Head of caudate nucleus (tissue), 42 donors: ENCODE measurements at regions not wholly inside any gene's neighbourhood (a gene's known extent, or its start where the extent isn't known, plus 50 kb on each side); places are given as distances from the start of the nearest gene placed in this dataset.
"Not testable (repeated sequence)": the region's sequence is repeated elsewhere in the genome, so short reads cannot be mapped to it uniquely, and the experiment has no call there.

Experiments
- DNase-seq, 42 donors: peaks; one replicate each; pipeline versions ENCODE4 v3.0.0 to v3.0.0-alpha.2; 2020 to 2021; ENCODE audit warnings: mixed read lengths in 7 of 42
- intact Hi-C: fragments of 100-400 bp; cut with DNase I; formaldehyde crosslinking; loops from one replicate; pipeline ENCODE4 v1.15.0; 2022

DNA sequence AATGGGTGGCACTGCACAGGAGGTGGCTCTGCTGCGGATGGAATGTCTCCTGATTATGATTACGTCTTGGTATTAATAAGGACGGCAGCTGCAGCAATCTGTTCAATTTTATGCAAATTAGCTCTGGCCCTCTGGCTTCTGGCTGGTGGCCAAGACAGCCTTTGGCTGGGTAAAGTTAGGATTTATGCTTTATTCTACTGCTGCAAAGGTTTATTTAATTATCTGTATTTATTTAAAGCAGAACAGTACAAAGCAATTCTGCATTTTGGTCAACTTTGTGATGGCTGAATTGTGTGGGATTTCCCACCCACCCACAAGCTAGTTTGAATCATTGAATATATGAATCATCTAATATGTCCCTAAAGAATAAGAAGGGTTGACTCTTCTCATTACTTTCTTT lies 745.6 kb upstream of the FAM241A start:
- intact Hi-C loops, result no loop called here
- DNase-seq, result peak in 40 of 42 donors; percentile 3 to 73 (median 32)

GRCh38 chr4:111400741-111401140 lies 744.5 kb upstream of the FAM241A start:
- DNase-seq, result peak in 29 of 42 donors; percentile 7 to 84 (median 44)
- intact Hi-C loops, result no loop called here

DNA sequence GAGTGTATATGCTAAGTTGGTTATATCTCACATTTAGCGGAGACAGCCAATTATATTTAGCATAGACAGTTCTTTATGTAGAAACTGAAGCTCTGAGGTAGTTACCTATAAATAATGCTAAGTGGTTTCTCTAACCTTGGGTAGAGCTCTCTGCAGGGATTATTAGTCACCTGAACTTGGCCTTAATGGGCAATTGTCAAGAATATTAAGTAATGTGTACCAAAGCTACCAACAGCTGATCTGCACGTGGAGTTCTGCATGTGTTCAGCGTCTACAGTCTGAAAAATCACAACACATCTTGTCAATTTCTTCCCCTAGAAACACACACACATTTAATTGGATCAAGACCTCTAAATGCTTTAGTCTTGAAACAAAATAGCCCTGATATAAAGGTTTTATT lies 740.6 kb upstream of the FAM241A start:
- no peak for DNase-seq
- intact Hi-C loops, result no loop called here

DNA sequence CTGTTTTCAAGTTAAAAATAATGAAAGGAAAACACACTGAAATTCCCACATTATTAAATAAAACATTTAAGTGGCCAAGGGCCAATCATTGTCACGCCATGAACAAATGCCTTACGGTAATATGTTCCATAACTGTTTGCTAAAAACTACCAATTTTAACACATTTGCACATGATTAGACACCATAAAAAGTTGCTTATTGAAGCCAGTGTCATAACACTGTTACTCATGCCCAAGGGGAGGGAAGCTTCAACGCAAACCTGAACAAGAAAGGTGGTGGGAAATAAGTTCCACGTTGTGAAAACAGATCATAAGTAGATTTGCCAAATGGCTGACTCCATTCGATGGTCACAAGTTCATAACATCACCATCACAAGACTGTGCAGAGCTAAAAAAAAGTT lies 739.3 kb upstream of the FAM241A start:
- intact Hi-C loops, result no loop called here
- DNase-seq, result no peak

DNA sequence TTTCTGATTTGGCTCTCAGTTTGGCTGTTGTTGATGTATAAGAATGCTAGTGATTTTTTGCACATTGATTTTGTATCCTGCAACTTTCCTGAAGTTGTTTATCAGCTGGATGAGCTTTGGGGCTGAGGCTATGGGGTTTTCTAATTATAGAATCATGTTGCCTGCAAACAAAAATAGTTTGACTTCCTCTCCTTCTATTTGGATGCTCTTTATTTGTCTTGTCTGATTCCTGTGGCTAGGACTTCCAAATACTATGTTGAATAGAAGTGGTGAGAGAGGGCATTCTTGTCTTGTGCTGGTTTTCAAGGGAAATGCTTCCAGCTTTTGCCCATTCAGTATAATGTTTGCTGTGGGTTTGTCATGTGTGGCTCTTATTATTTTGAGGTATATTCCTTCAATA lies 734.7 kb upstream of the FAM241A start:
- intact Hi-C loops, result no loop called here
- DNase-seq, result no peak

DNA sequence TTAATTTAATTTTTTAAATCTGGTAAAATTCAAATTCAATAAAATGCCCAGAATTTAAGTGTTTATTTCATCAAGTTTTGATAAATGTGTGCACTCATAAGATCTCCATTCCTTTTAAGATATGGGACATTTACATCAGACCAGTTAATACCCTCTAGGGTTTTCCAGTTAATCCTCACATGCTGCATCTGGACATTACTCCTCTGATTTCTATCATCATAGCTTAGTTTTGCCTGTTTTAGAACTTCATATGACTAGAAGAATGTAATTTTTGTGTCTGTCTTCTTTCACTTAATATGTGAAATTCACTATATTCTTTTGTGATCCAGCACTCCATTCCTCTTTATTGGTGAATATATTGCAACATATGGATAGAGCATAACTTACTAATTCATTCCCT lies 727.7 kb upstream of the FAM241A start:
- DNase-seq, result no peak
- intact Hi-C loops, result no loop called here

- DNase-seq, result no peak
- intact Hi-C loops, result no loop called here
Observed at GRCh38 chr4:111433441-111433840, 711.8 kb upstream of the FAM241A start.

- intact Hi-C loops, result no loop called here
Observed at GRCh38 chr4:111434586-111434985, 710.7 kb upstream of the FAM241A start.

DNA sequence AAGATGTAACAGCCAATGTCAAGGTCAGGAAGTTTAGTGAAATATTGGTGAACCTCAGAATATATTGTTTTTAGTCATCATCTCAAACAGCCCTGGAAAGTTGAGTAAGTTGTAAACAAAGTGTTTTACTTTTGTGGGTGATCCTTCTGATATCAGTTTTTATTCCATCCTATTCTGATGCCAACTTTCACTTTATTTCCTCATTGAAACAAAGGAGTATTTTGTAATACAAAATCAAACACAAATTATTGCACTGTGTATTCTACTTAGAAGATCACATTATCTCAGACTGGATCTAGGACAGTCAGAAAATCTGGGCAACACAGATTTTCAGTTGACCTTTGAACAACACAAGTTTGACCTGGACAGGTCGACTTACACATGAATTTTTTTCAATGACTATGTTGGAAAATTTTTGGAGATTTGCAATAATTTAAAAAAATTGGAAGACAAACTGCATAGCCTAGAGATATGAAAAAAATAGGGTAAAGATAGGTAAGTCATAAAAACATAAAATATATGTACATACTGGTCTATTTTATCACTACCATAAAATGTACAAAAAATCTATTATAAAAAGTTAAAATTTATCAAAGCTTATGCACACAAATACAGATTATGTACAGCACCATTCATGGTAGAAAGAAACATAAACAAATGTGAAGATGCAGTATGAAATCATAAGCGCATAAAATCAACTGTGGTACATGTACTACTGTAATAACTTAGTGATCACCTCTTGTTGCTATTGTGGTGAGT lies 709.1 kb upstream of the FAM241A start:
- DNase-seq, result no peak
- intact Hi-C loops, result no loop called here

More at GRCh38 chr4:111434586-111434985, 710.7 kb upstream of the FAM241A start:
- DNase-seq, result no peak

DNA sequence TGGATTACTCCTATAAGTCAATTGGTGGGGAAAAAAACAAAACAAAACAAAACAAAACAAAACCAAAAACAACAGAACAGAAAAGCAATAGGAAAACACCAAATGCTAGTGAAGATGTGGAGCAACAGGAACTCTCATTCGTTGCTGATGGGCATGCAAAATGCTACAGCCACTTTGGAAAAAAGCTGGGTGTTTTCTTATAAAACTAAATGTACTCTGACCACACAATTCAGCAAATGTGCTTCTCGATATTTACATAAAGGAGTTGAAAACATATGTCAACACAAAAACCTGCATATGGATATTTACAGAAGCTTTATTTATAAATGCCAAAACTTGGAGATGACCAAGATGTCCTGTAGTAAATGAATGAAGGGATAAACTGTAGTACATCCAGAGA lies 703.6 kb upstream of the FAM241A start:
- DNase-seq, result no peak
- intact Hi-C loops, result no loop called here

GRCh38 chr4:111444836-111445235 lies 700.4 kb upstream of the FAM241A start:
- intact Hi-C loops, DNase-seq: not testable (repeated sequence)

GRCh38 chr4:111449657-111450056 lies 695.6 kb upstream of the FAM241A start:
- intact Hi-C loops, result no loop called here
- DNase-seq, result no peak

DNA sequence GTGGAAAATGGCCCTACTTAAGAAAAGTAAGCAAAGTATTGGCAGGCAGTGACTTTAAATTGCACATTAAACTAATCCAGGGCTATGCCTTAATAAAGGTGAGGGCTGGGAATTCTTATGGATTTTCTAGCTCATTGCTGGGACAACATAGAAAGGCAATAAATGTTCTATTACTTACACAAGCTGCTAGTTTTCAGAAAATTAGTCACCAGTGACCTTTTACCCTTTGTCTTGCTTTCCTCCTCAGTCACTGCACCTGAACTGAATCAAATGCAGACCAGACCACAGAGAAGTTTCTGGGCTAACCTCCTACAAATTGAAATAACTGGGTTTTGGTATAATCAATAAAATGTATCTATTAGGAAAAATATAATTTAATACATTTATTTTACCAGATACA lies 694.4 kb upstream of the FAM241A start:
- DNase-seq, result no peak
- intact Hi-C loops, result no loop called here

DNA sequence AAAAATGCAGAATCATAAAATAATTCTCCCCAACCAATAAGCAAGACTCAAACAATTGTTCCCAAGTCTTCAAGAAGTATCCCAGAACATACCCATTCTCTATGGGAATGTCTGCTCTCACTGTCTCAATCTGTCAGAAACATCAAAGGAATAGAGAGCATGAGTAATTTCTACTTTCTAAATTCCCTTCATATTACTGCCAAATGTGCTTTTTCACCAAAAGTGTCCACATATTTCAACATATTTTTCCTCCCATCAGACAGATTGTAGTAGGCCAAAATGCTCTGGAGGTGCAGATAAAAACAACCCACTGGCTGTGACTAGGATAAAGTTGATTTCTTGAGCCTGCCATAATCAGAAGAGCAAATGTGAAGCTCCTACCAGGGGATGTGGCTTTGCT lies 692.0 kb upstream of the FAM241A start:
- DNase-seq, result no peak
- intact Hi-C loops, result no loop called here

DNA sequence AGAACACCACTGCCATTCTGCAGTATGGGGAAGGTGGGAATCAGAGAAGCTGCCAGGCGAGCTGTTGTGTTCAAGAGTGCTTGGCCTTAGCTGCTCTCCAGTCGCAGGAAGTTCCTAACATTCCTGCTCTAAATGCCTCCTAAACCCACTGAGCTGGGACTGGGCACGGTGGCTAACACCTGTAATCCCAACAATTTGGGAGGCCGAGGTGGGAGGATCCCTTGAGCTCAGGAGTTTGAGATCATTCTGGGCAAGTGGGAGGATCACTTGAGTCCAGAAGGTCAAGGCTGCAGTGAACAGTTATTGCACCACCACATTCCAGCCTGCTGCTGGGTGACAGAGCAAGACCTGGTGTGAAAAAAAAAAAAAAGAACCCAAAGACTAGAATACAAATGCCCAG lies 690.3 kb upstream of the FAM241A start:
- DNase-seq, result no peak
- intact Hi-C loops, result no loop called here

GRCh38 chr4:111464251-111465045 lies 680.8 kb upstream of the FAM241A start:
- no peak for DNase-seq
- intact Hi-C loops, result no loop called here

DNA sequence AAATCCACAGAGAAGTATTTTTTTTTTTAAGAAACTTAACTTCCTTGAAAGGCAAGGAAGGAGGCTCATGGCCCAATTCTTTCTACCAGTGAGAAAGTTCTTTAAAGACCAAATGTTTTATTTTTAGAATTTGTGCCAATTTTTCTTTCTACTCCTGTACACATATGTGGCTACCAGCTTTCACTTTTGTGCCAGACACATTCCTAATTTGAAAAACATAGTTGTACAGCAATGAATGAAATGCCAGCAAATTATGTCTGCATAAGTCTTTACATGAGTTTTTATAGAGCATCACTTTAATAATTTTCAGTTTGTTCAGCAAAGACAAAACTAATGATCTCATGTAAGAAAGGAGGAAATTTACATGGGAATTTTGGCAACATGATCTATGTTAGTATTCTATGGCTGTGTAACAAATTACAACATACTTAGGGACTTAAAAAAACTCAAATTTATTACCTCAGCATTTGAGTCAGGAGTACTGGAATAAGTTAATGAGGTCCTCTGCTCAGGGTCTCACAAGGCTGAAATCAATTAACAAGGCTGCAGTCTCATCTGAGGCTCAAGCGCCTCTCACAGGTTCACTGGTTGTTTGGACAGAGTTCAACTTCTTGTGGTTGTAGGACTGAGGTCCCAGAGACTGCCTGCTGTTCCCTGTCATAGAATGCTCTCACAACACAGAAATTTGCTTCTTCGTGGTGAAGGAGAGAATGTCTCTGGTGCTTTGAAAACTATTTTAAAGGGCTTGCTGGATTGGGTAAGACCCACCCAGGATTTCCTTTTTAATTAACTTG lies 678.2 kb upstream of the FAM241A start:
- DNase-seq, result no peak
- intact Hi-C loops, result no loop called here

- intact Hi-C loops, result loop anchor here (5.0 kb wide), 1 partner anchor 843 kb away; no protein-coding TSS in a partner anchor
- DNase-seq, result peak in 37 of 42 donors; percentile 4 to 78 (median 35)
Observed at GRCh38 chr4:111475001-111475400, 670.3 kb upstream of the FAM241A start.

DNA sequence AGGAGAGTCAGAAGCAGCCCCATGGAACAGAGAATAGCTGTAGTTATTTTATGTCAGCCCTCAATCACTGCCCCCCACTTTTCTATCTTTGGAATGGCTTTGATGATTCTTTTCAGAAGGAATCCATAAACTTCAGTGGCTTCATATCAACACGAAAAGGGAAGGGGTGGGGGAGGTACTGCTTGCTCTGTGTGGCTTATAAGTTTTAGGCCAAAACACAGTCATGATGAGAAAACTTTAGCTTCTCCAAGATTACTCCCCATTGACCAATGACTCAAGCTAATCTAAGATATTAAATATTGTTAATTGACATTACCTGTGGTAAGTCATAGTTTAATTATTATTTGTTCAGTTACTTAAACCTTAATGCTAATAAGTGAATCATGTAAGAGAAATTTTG lies 669.6 kb upstream of the FAM241A start:
- no peak for DNase-seq
- intact Hi-C loops, result loop anchor here (5.0 kb wide), 1 partner anchor 843 kb away; no protein-coding TSS in a partner anchor

DNA sequence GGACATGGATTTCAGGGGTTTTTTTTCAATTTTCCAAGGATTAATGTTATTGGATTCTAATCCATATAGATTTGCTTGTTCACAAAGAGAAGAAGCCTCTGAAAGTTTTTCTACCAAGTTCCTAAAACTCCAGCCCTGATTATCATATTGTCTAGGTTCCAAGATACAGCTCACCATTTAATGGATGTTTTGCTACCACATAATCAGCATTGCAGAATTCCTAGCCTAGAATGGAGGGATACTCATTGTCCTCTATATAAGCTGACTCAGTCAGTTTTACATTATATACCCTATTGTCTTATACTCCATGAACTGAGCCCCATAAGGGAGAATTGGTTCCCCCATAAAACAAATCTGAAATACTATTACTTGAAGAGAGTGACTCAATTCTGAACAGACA lies 664.7 kb upstream of the FAM241A start:
- DNase-seq, result no peak
- intact Hi-C loops, result no loop called here
